Activated T-cell treated with anti-CD3 and anti-CD28 coated beads, Interleukin-2, amount 50 U/mL, for 4 hours (primary cell): ENCODE measurements at regions not wholly inside any gene's neighbourhood (a gene's known extent, or its start where the extent isn't known, plus 50 kb on each side); places are given as distances from the start of the nearest gene placed in this dataset.

Experiments
- ATAC-seq, 2 donors: fragments of 200-7000 bp; cut with Tn5 transposase; one replicate each; pipeline ENCODE4 v1.10.0; 2021
- DNase-seq: peaks from one replicate; pipeline ENCODE4 v3.0.0-alpha.2; 2020
- H3K27me3 Mint-ChIP-seq: one replicate; pipeline ENCODE4 v1.8.0; 2021; ENCODE audit warnings: low read depth, mixed read lengths
- H3K36me3 Mint-ChIP-seq: one replicate; pipeline ENCODE4 v1.8.0; 2022; ENCODE audit warnings: mixed read lengths; ENCODE audit not compliant: insufficient read depth
- H3K4me1 Mint-ChIP-seq: one replicate; pipeline ENCODE4 v1.8.0; 2021; ENCODE audit warnings: low read depth, mixed read lengths
- H3K4me3 Mint-ChIP-seq: one replicate; pipeline ENCODE4 v1.8.0; 2021; ENCODE audit warnings: mild to moderate bottlenecking, moderate library complexity, mixed read lengths
- H3K9me3 Mint-ChIP-seq: one replicate; pipeline ENCODE4 v1.8.0; 2021; ENCODE audit warnings: mixed read lengths

DNA sequence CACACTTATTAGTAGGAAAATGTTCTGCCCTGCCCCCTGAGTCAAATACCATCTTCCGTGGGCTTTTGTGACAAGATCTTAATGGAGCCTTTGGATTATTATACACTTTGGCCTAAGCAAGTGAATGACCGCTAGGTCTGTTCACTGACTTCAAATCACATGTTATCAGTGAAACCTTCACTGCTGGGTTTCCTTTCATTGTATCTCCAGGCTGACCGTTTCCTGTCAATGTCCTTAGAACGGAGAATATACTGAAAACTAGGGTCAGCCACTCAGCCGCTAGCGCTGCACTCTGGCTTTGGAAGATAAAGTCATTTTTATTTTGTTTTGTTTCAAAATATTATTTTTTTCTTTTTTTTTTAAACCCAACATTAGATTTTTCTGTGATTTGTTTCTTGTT lies 107.0 kb upstream of the TLL1 start:
- DNase-seq (no peak), ATAC-seq (no peak)
- H3K27me3 Mint-ChIP-seq, result no peaks in the 10 kb centered on the region
- no peaks in the 10 kb centered on the region for H3K36me3 Mint-ChIP-seq
- no peak overlapping the region for H3K4me3 Mint-ChIP-seq
- H3K4me1 Mint-ChIP-seq, result no peaks in the 10 kb centered on the region
- peaks cover 6% of the 10 kb centered on the region for H3K9me3 Mint-ChIP-seq

DNA sequence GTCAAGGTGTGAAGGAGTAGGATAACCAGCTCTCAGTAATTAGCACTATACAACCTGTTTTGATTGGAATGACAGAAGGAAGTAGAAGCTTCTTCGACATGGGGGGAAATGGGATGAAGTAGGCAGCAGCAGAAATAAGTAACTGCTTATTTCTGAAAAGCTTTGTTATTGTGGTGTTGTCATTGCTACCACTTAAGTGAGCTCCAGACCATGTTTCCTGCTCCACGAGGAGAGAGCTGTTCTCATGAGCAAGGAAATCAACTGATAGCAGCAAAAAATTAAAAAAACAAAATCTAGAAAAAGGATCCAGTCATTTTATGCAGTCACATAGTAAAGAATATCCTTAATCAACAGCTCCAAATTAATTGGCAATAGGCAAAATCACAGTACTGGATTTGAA lies 106.1 kb upstream of the TLL1 start:
- ATAC-seq (no peak), DNase-seq (no peak)
- Mint-ChIP-seq H3K36me3 (no peaks in the 10 kb centered on the region), H3K27me3 (no peaks in the 10 kb centered on the region), H3K4me3 (no peak overlapping the region), H3K9me3 (peaks cover 6% of the 10 kb centered on the region), H3K4me1 (no peaks in the 10 kb centered on the region)

DNA sequence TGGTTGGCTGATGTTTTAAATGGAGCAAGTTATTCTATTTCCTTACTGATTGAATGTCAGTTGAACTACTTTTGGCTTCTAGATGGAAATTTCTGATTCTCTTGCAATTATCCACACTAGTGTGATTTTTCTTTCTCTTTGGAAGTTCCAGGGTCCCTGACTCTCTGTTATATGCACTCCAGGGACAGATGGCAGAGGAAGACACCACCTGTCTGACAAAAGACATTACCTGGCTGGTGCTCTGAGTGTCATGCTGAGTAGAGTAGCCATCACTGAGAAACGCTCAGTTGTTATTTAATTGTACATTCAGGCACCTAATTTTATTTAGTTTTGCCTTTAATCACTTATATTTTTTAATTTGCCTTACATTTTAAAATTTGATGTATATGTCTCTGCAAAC lies 105.4 kb upstream of the TLL1 start:
- Mint-ChIP-seq H3K4me3 (no peak overlapping the region), H3K27me3 (no peaks in the 10 kb centered on the region), H3K4me1 (no peaks in the 10 kb centered on the region), H3K36me3 (no peaks in the 10 kb centered on the region), H3K9me3 (peaks cover 6% of the 10 kb centered on the region)
- ATAC-seq, result no peak
- no peak for DNase-seq

DNA sequence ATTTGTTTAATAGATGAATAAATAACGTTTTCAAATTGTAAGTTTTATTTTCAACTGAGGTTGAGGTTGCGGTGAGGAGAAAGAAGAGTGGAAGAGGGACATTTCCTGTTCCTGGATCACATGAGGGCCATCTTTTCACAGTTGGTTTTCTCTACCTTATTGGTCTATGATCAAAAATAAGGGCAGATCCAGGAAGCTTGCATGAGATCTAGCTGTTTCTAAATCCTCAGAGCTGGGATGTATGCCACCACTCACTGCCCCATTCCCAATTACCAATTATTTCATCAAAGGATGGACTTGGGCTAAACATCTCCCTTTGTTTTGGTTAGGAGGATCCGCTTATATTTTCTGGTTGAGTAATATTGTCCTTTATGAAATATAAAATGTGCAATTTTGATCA lies 104.8 kb upstream of the TLL1 start:
- H3K27me3 Mint-ChIP-seq, result no peaks in the 10 kb centered on the region
- no peaks in the 10 kb centered on the region for H3K36me3 Mint-ChIP-seq
- peaks cover 6% of the 10 kb centered on the region for H3K9me3 Mint-ChIP-seq
- H3K4me3 Mint-ChIP-seq, result no peak overlapping the region
- ATAC-seq (no peak), DNase-seq (no peak)
- no peaks in the 10 kb centered on the region for H3K4me1 Mint-ChIP-seq

DNA sequence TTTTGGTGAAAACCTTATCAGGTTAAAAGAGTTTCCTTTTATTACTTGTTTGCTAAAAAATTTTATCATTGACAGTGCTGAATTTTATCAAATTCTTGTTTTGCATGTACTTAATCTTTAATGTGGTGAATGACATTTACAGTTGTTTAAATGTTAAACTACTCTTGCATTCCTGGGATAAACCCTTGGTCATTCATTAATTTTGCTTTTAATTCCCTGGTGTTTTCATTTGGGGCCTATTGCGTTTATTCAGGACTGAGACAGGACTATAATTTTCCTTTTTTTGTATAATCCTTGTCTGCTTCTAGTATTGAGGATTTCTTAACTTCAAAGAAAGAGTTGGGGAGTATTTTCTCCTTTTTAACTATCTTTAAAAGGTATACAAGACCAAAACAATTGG lies 98.7 kb upstream of the TLL1 start:
- peaks cover 5% of the 10 kb centered on the region for H3K9me3 Mint-ChIP-seq
- H3K36me3 Mint-ChIP-seq, result no peaks in the 10 kb centered on the region
- H3K27me3 Mint-ChIP-seq, result no peaks in the 10 kb centered on the region
- no peak overlapping the region for H3K4me3 Mint-ChIP-seq
- ATAC-seq, result no peak
- H3K4me1 Mint-ChIP-seq, result no peaks in the 10 kb centered on the region
- DNase-seq, result no peak

DNA sequence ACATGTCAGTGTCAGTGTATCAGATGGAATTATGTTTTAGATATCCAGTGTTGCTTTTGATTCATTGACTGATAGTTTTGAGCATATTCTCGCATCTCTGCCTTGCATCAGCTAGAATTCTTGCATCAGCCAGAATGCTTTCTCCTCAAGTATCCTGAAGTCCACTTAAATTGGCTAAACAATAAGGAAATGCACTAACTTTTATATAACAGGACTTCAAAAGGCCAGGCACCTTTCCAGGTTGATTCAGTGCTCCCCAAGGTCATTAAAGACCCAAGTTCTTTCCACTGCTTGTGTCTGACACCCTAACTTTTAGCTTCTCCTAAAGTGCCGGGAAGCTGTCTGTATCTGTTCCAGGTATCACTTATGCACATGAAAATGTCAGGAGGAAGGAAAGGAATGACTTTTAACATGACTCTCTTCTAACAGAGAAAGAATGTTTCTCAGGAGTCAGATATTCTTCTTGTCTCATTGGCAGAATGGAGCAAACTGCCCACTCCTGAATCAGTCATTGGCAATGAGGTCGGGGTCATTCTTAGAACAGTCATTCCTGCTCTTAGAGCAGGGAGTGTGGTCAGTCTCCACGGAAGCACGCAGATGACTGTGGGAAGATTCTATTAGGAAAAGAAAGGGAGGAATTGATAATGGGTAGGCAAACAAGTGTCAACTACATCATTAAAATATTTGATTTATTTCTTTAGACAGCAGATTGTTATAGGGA lies 92.9 kb upstream of the TLL1 start:
- H3K4me1 Mint-ChIP-seq, result no peaks in the 10 kb centered on the region
- H3K27me3 Mint-ChIP-seq, result no peaks in the 10 kb centered on the region
- no peaks in the 10 kb centered on the region for H3K36me3 Mint-ChIP-seq
- DNase-seq, result no peak
- H3K4me3 Mint-ChIP-seq, result no peak overlapping the region
- no peak for ATAC-seq
- peaks cover 13% of the 10 kb centered on the region for H3K9me3 Mint-ChIP-seq

DNA sequence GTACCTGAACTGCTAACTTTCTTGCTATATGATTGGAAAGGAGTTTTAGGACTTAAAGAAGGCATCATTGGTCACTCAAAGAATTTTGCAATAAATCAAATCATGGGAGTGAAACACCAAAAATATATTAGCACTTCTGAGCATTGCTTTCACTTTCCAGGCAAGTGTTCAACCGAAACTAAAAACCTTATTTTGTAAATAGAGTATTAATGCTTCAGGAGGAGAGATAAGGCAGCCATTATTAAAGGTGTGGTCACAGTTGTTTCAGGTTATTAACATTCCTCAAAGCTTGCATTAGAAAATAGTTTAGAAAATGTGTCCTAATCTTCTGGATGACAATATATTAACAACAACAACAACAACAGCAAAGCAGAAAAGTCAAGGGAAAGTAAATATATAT lies 92.3 kb upstream of the TLL1 start:
- ATAC-seq, result no peak
- Mint-ChIP-seq H3K9me3 (peaks cover 13% of the 10 kb centered on the region), H3K4me1 (no peaks in the 10 kb centered on the region), H3K4me3 (no peak overlapping the region), H3K27me3 (no peaks in the 10 kb centered on the region), H3K36me3 (no peaks in the 10 kb centered on the region)
- no peak for DNase-seq

DNA sequence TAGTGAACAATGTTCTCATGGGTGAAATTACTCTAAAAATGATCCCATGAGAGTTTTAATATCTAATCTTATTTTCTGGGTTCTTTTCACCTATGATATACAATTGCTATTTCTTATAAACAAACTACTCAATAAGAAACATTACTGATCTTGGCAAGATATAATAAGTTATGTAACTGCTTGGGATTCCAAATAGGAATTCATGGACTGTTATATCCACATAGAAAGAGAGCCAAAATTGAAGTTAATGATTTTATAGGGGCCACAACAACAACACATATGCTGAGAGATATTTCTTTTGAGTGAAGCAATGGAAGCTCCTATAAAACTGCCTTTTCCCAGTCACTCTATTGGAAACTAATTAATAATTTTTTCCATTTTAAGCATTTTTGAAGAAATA lies 90.4 kb upstream of the TLL1 start:
- DNase-seq (no peak), ATAC-seq (no peak)
- Mint-ChIP-seq H3K4me3 (no peak overlapping the region), H3K27me3 (no peaks in the 10 kb centered on the region), H3K9me3 (peaks cover 8% of the 10 kb centered on the region), H3K4me1 (no peaks in the 10 kb centered on the region), H3K36me3 (no peaks in the 10 kb centered on the region)

DNA sequence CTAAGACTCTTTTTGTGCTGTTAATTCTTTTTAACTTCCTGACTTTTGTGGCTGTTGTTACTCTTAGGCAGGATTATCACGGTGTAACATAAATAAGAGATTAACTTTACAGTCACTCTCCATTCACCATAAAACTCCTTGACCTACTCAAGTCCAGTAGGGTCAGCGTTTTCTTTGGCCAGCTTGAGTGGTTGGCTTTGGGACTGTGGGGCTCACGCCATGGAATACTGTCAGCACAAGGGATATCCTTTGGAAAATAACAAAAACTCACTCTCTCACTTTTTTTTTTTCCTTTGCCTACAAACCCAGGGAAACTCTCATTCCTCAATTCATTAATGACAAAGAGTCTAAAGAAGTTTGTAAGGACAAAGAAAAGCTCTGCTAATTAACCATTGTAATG lies 89.4 kb upstream of the TLL1 start:
- no peaks in the 10 kb centered on the region for H3K36me3 Mint-ChIP-seq
- no peak for ATAC-seq

DNA sequence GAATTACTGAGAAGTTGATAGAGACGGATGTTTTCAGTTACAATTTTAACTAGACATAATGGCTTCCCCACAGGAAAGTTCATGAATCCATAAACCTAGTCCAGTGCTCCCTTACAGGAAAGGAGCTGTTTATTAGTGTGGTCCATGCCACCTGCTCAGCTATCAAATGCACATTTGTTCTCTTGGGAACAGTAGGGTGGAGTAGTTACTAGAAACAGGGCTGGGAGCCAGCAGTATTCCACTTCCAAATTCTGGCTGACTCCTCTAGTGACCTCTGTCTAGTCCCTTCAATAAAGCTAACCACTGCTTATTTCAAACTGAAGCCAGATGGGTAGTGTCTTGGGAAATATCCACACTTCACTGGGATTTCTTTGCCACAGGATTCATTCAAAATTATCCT lies 88.4 kb upstream of the TLL1 start:
- ATAC-seq, result no peak
- no peak for DNase-seq
- Mint-ChIP-seq H3K27me3 (no peaks in the 10 kb centered on the region), H3K4me3 (no peak overlapping the region), H3K36me3 (no peaks in the 10 kb centered on the region), H3K4me1 (no peaks in the 10 kb centered on the region), H3K9me3 (peaks cover 7% of the 10 kb centered on the region)

More for the DNA sequence above, 89.4 kb upstream of the TLL1 start:
- H3K4me3 Mint-ChIP-seq, result no peak overlapping the region
- H3K9me3 Mint-ChIP-seq, result peaks cover 8% of the 10 kb centered on the region
- no peaks in the 10 kb centered on the region for H3K27me3 Mint-ChIP-seq
- H3K4me1 Mint-ChIP-seq, result no peaks in the 10 kb centered on the region
- DNase-seq, result no peak

DNA sequence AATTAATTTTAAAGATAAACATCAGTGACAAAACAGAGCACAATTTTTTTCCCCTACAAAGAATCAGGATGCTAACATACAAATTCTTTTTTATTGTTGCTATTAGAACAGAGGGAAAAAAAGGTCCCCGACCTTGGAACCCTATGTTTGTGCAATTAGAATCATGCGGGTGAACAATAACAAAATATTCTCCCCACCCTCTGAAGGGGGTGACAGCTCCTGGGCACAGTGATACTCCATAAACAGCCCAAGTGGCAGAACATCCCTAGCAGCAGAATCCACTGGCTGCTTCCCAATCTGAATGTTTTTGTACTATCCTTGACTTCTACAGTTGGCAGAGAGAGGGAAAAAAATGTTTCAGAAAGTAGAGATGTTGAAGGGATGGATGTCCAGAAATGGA lies 87.7 kb upstream of the TLL1 start:
- ATAC-seq, result no peak
- no peaks in the 10 kb centered on the region for H3K27me3 Mint-ChIP-seq
- no peaks in the 10 kb centered on the region for H3K36me3 Mint-ChIP-seq
- H3K4me3 Mint-ChIP-seq, result no peak overlapping the region
- H3K9me3 Mint-ChIP-seq, result peaks cover under 1% of the 10 kb centered on the region
- DNase-seq, result no peak
- H3K4me1 Mint-ChIP-seq, result no peaks in the 10 kb centered on the region

DNA sequence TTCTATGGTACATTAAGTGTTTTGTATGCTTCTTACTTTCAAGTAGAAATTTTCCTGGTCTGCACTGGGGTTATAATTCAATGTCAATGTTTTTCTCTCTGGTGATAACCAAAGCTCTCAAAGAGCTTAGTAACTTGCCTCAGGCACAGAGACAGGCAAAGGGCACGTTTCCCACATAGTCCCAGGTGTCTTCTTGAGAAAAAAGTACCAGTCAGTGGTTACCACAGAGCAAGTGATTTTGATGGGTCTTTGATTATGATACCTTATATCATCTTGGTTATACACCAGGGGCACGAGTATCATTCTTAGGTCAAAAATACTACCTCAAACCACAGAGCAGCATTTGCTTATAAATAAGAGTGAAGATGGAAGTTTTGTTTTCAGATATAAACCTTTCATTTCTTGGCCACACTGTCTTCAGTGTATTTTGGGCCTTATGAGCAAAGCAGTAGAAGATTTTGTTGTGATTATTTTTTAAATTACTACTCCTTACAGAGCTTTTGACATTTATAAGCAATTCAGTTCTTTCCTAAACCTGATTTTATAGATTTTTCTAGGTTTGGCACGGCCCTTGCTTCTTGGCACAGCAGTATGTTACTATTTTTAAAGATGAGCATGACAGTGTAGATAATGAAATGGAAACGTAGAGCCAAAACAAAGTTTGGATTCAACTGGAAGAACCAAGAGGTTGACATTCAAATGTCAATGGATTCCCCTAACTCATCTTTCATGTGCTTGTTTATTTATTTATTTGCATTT lies 85.3 kb upstream of the TLL1 start:
- Mint-ChIP-seq H3K27me3 (no peaks in the 10 kb centered on the region), H3K36me3 (no peaks in the 10 kb centered on the region), H3K9me3 (no peaks in the 10 kb centered on the region), H3K4me3 (no peak overlapping the region), H3K4me1 (no peaks in the 10 kb centered on the region)
- DNase-seq (no peak), ATAC-seq (no peak)

DNA sequence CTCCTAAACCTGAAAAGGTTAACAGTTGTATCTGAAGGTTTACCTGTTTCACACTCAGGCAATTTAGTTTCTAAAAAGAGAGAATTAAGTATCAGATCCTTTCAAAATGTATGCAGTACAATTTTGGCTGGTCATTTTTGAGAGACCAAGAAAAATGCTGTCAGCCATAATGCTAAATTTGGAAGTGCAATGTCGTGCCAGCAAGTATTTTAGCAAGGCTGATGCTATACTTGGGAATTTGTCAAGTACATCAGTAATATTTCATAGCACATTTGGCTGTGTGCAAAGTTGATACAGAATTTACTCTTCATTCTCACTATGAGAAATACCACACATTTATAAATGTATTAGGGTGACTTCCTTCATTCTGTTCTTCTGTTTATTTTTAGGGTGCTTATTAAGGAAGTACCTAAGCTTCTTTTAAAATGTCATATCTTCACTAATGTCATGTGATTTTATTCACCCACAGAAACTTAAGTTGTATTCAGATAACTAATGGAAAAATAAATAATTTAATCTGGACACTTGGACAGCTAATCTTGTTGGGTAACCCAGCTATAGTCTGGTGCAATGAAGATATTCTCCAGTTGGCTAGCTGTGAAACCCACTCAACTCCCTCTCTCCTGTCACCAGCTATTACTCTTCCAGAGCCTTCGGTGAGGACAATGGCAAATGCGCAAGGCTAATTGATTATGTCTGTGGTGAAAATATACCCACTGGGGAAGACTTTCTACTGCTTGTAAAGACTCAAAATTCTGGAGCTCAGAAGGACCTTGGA lies 84.2 kb upstream of the TLL1 start:
- H3K36me3 Mint-ChIP-seq, result no peaks in the 10 kb centered on the region
- H3K4me1 Mint-ChIP-seq, result no peaks in the 10 kb centered on the region
- H3K27me3 Mint-ChIP-seq, result no peaks in the 10 kb centered on the region
- ATAC-seq (no peak), DNase-seq (no peak)
- no peak overlapping the region for H3K4me3 Mint-ChIP-seq
- no peaks in the 10 kb centered on the region for H3K9me3 Mint-ChIP-seq

DNA sequence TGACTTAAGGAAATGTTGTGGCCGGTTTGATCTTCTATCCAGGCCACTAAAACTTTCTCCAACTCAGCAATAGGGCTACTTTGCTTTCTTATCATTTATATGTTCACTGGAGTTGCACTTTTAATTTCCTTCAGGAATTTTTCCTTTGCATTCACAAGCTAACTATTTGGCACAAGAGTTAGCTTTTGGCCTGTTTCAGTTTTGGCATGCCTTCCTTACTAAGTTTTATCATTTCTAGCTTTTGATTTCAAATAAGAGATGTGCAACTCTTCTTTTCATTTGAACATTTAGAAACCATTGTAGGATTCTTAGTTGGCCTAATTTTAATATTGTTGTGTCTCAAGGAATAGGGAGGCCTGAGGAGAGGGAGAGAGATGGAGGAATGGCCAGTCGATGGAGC lies 79.8 kb upstream of the TLL1 start:
- Mint-ChIP-seq H3K27me3 (no peaks in the 10 kb centered on the region), H3K4me3 (no peak overlapping the region), H3K36me3 (no peaks in the 10 kb centered on the region), H3K9me3 (peaks cover 3% of the 10 kb centered on the region), H3K4me1 (no peaks in the 10 kb centered on the region)
- ATAC-seq, result no peak
- DNase-seq, result no peak

DNA sequence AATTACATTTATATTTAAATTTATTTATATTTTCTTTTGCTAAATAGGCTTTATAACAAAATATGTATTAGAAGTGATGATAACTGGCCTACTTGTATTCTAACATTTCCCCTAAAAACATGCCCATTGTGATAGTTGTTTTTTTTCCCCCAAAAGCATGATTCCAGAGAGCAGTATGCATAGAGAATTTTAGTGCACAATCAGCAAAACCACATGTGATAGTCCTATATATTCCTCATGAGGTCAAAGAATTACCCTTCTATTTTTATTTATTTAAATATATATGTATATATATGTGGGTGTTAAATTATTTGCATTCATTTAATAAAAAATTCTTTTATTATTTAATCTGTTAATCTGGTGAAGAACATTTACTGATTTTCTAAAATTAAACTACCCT lies 78.2 kb upstream of the TLL1 start:
- DNase-seq (no peak), ATAC-seq (no peak)
- no peaks in the 10 kb centered on the region for H3K4me1 Mint-ChIP-seq
- H3K9me3 Mint-ChIP-seq, result peaks cover 3% of the 10 kb centered on the region
- H3K27me3 Mint-ChIP-seq, result no peaks in the 10 kb centered on the region
- H3K36me3 Mint-ChIP-seq, result no peaks in the 10 kb centered on the region
- no peak overlapping the region for H3K4me3 Mint-ChIP-seq
